ENCODE measurements at regions not wholly inside any gene's neighbourhood (a gene's known extent, or its start where the extent isn't known, plus 50 kb on each side); places are given as distances from the start of the nearest gene placed in this dataset.

- no peak overlapping the region for H3K27ac ChIP-seq
- no peak for TF ChIP-seq ZFX (IDR thresholded peaks at IDR 0.05; ENCODE audit: borderline replicate concordance)
Measured at GRCh38 chr4:27835851-27836250, 975.2 kb downstream of the STIM2 start.

- TF ChIP-seq CTCF (IDR thresholded peaks at IDR 0.05) (no peak), ZFX (IDR thresholded peaks at IDR 0.05; ENCODE audit: borderline replicate concordance) (no peak)
Measured at GRCh38 chr4:27836523-27836922, 975.9 kb downstream of the STIM2 start.

GRCh38 chr4:27843776-27844175 is 983.1 kb downstream of the STIM2 start:
- no peak for TF ChIP-seq CTCF (IDR thresholded peaks at IDR 0.05)
- no peak for TF ChIP-seq ZFX (IDR thresholded peaks at IDR 0.05; ENCODE audit: borderline replicate concordance)
- no peak overlapping the region for H3K27ac ChIP-seq

More at GRCh38 chr4:27836523-27836922, 975.9 kb downstream of the STIM2 start:
- H3K27ac ChIP-seq: no peak overlapping the region

- no peak for TF ChIP-seq ZFX (IDR thresholded peaks at IDR 0.05; ENCODE audit: borderline replicate concordance)
- no peak for TF ChIP-seq CTCF (IDR thresholded peaks at IDR 0.05)
- no peak overlapping the region for H3K27ac ChIP-seq
Measured at GRCh38 chr4:27844376-27844775, 983.7 kb downstream of the STIM2 start.

- H3K27ac ChIP-seq: no peak overlapping the region
- no peak for TF ChIP-seq CTCF (IDR thresholded peaks at IDR 0.05)
- no peak for TF ChIP-seq ZFX (IDR thresholded peaks at IDR 0.05; ENCODE audit: borderline replicate concordance)
Measured at GRCh38 chr4:27846951-27847350, 986.3 kb downstream of the STIM2 start.

GRCh38 chr4:27861381-27861787 is 1000.7 kb downstream of the STIM2 start:
- TF ChIP-seq ZFX (IDR thresholded peaks at IDR 0.05; ENCODE audit: borderline replicate concordance) (no peak), CTCF (IDR thresholded peaks at IDR 0.05) (peak; percentile 78)
- H3K27ac ChIP-seq: peak overlapping the region; percentile 78

GRCh38 chr4:27861802-27862201 is 1001.2 kb downstream of the STIM2 start:
- TF ChIP-seq CTCF (IDR thresholded peaks at IDR 0.05): no peak
- no peak for TF ChIP-seq ZFX (IDR thresholded peaks at IDR 0.05; ENCODE audit: borderline replicate concordance)

GRCh38 chr4:27873596-27873995 is 1013.0 kb downstream of the STIM2 start:
- H3K27ac ChIP-seq: no peak overlapping the region
- no peak for TF ChIP-seq CTCF (IDR thresholded peaks at IDR 0.05)
- no peak for TF ChIP-seq ZFX (IDR thresholded peaks at IDR 0.05; ENCODE audit: borderline replicate concordance)

More at GRCh38 chr4:27861802-27862201, 1001.2 kb downstream of the STIM2 start:
- H3K27ac ChIP-seq: peak overlapping the region; percentile 78
